ENCODE measurements at regions not wholly inside any gene's neighbourhood (a gene's known extent, or its start where the extent isn't known, plus 50 kb on each side); places are given as distances from the start of the nearest gene placed in this dataset.

DNA sequence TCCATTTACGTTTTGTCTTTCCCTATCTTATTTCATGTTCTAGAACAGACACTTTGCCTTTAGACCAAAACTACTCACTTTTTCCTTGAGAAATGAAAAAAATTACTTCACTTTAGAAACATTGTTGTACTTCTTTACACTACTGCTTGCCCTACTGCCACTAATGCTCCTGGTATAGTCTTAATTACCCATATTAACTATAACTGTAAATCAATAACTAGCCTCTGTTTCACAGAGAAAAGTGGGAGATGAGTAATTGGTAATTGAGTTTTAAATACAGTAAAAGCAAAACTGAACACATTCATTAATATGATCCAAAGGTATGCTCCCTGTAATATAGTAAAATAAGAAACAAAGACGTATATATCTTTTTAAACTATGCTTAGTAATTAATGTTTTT, 111.1 kb upstream of the JADE1 start:
- TF ChIP-seq POLR2A (IDR thresholded peaks at IDR 0.05): no peak
- TF ChIP-seq, protein P1, sequence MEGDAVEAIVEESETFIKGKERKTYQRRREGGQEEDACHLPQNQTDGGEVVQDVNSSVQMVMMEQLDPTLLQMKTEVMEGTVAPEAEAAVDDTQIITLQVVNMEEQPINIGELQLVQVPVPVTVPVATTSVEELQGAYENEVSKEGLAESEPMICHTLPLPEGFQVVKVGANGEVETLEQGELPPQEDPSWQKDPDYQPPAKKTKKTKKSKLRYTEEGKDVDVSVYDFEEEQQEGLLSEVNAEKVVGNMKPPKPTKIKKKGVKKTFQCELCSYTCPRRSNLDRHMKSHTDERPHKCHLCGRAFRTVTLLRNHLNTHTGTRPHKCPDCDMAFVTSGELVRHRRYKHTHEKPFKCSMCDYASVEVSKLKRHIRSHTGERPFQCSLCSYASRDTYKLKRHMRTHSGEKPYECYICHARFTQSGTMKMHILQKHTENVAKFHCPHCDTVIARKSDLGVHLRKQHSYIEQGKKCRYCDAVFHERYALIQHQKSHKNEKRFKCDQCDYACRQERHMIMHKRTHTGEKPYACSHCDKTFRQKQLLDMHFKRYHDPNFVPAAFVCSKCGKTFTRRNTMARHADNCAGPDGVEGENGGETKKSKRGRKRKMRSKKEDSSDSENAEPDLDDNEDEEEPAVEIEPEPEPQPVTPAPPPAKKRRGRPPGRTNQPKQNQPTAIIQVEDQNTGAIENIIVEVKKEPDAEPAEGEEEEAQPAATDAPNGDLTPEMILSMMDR (IDR thresholded peaks at IDR 0.05): no peak

All from heart left ventricle (tissue), 13 donors.